Thyroid gland (tissue), 4 donors: ENCODE measurements at regions not wholly inside any gene's neighbourhood (a gene's known extent, or its start where the extent isn't known, plus 50 kb on each side); places are given as distances from the start of the nearest gene placed in this dataset.

Experiments
- CTCF ChIP-seq, 6 experiments: fragments of 200-600 bp in 3 of 6; fragments of 450-650 bp in 3 of 6; sonication (generic) in 3 of 6; IDR thresholded peaks; one replicate each; pipeline ENCODE4 v1.5.1; 2016 to 2019; ENCODE audit warnings: antibody characterized with exemption in 6 of 6, mild to moderate bottlenecking in 2 of 6, inconsistent platforms in 1 of 6, moderate library complexity in 1 of 6
- POLR2A ChIP-seq, 2 donors: fragments of 450-650 bp; IDR thresholded peaks; one replicate each; pipeline ENCODE4 v1.6.1; 2017; ENCODE audit warnings: antibody characterized with exemption in 2 of 2, mild to moderate bottlenecking in 2 of 2, moderate library complexity in 1 of 2

GRCh38 chr6:74166849-74167248, 470.8 kb downstream of the CD109 start:
- TF ChIP-seq CTCF (IDR thresholded peaks at IDR 0.05) (no peak), POLR2A (IDR thresholded peaks at IDR 0.05) (no peak)
